ENCODE measurements at regions not wholly inside any gene's neighbourhood (a gene's known extent, or its start where the extent isn't known, plus 50 kb on each side); places are given as distances from the start of the nearest gene placed in this dataset.
"Not testable (repeated sequence)": the region's sequence is repeated elsewhere in the genome, so short reads cannot be mapped to it uniquely, and the experiment has no call there.

GRCh38 chr14:41476526-41476925 is 130.2 kb upstream of the LRFN5 start:
- H3K27me3 Mint-ChIP-seq = no peaks in the 10 kb centered on the region
- ATAC-seq (ENCODE audit: low read depth in 2 of 2) (no peak), DNase-seq (no peak)
- H3K4me3 Mint-ChIP-seq = no peak overlapping the region
- H3K27ac Mint-ChIP-seq = no peak overlapping the region
- peaks cover 0 to 5% (median 0%) of the 10 kb centered on the region in 7 donors for H3K9me3 Mint-ChIP-seq
- no peaks in the 10 kb centered on the region for H3K4me1 Mint-ChIP-seq
- H3K36me3 Mint-ChIP-seq = no peaks in the 10 kb centered on the region

- Mint-ChIP-seq H3K27ac (no peak overlapping the region), H3K4me3 (no peak overlapping the region), H3K27me3 (no peaks in the 10 kb centered on the region), H3K36me3 (no peaks in the 10 kb centered on the region), H3K4me1 (no peaks in the 10 kb centered on the region), H3K9me3 (no peaks in the 10 kb centered on the region)
- ATAC-seq (ENCODE audit: low read depth in 2 of 2) (no peak), DNase-seq (no peak)
Observed at GRCh38 chr14:41461380-41461779, 145.3 kb upstream of the LRFN5 start.

DNA sequence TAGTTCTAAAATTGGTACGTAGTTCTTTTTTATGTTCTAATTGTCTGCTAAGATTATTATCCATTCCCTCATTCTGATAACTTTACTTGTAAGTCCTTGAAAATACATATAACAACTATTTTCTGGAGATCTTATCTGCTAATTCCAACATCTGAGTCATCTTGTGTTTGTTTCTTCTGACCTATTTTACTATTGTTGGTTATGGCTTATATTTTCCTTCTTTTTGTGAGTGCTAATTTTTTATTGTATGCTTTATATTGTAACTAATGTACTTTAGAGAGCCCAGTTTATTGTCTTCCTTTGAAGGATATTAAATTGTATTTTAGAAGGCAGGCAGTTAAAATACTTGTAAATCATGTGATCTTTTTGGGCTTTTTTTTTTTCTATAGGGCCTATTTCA is 149.3 kb upstream of the LRFN5 start:
- ATAC-seq (ENCODE audit: low read depth in 2 of 2) = no peak
- DNase-seq = no peak
- no peak overlapping the region for H3K4me3 Mint-ChIP-seq
- H3K27me3 Mint-ChIP-seq = no peaks in the 10 kb centered on the region
- H3K36me3 Mint-ChIP-seq = no peaks in the 10 kb centered on the region
- H3K9me3 Mint-ChIP-seq = peaks cover 0 to 1% (median 0%) of the 10 kb centered on the region in 7 donors
- no peaks in the 10 kb centered on the region for H3K4me1 Mint-ChIP-seq
- no peak overlapping the region for H3K27ac Mint-ChIP-seq

DNA sequence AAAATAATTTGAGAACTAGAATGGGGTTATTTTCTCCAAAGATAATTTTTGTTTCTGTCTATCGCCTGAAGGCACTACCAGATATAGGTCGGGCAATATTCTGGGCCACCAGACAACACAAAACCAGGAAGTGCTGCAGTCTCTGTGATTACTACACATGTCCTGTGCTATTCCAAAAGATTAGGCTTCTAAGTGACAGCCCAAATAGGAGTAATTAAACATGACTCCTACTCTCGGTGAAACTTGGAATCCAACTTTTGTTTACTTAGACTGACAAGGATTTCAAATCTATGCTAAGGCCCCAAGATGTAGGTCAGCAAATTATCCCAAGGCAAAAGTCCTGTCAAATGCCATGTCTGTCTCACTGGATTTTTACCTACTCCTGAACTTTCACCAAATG is 157.6 kb upstream of the LRFN5 start:
- no peaks in the 10 kb centered on the region for H3K9me3 Mint-ChIP-seq
- no peaks in the 10 kb centered on the region for H3K27me3 Mint-ChIP-seq
- H3K27ac Mint-ChIP-seq = no peak overlapping the region
- no peak overlapping the region for H3K4me3 Mint-ChIP-seq
- no peak for ATAC-seq (ENCODE audit: low read depth in 2 of 2)
- no peak for DNase-seq
- H3K4me1 Mint-ChIP-seq = no peaks in the 10 kb centered on the region
- H3K36me3 Mint-ChIP-seq = no peaks in the 10 kb centered on the region

DNA sequence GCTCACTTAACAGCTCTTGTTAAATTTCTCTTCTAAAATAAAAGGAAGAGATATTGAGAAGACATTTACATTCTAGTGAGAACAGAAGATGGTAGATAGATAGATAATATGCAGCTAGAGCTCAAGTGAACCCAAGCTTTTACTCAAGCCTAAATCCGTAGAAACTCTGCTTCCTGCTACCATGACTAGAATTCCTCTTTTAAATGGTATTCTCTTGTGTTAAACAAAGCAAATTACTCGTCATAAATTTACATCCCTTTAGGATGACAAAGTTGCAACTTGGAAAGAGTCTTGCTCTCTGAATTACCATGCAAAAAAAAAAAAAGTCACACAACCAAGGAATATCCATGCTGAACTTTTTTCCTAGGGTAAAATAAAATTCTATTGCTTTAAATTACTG is 160.7 kb upstream of the LRFN5 start:
- no peak for DNase-seq
- ATAC-seq (ENCODE audit: low read depth in 2 of 2) = no peak
- Mint-ChIP-seq H3K4me3 (no peak overlapping the region), H3K27me3 (no peaks in the 10 kb centered on the region), H3K4me1 (no peaks in the 10 kb centered on the region), H3K9me3 (no peaks in the 10 kb centered on the region), H3K27ac (no peak overlapping the region), H3K36me3 (no peaks in the 10 kb centered on the region)

- ATAC-seq (ENCODE audit: low read depth in 2 of 2) (no peak), DNase-seq (no peak)
- Mint-ChIP-seq H3K4me1 (no peaks in the 10 kb centered on the region), H3K27me3 (no peaks in the 10 kb centered on the region), H3K36me3 (no peaks in the 10 kb centered on the region), H3K4me3 (no peak overlapping the region), H3K27ac (no peak overlapping the region), H3K9me3 (peaks cover 0 to 4% (median 0%) of the 10 kb centered on the region in 7 donors)
Observed at GRCh38 chr14:41423503-41423902, 183.2 kb upstream of the LRFN5 start.

- not testable (repeated sequence) for H3K4me3 Mint-ChIP-seq; H3K4me1 Mint-ChIP-seq; ATAC-seq (ENCODE audit: low read depth in 2 of 2); H3K9me3 Mint-ChIP-seq; DNase-seq; H3K27ac Mint-ChIP-seq; H3K27me3 Mint-ChIP-seq; H3K36me3 Mint-ChIP-seq
Observed at GRCh38 chr14:41421308-41421707, 185.4 kb upstream of the LRFN5 start.

- no peak for ATAC-seq (ENCODE audit: low read depth in 2 of 2)
- no peak for DNase-seq
- Mint-ChIP-seq H3K36me3 (no peaks in the 10 kb centered on the region), H3K9me3 (peaks cover 0 to 4% (median 0%) of the 10 kb centered on the region in 7 donors), H3K27me3 (no peaks in the 10 kb centered on the region), H3K4me1 (no peaks in the 10 kb centered on the region), H3K4me3 (no peak overlapping the region), H3K27ac (no peak overlapping the region)
Observed at GRCh38 chr14:41419709-41420108, 187.0 kb upstream of the LRFN5 start.

DNA sequence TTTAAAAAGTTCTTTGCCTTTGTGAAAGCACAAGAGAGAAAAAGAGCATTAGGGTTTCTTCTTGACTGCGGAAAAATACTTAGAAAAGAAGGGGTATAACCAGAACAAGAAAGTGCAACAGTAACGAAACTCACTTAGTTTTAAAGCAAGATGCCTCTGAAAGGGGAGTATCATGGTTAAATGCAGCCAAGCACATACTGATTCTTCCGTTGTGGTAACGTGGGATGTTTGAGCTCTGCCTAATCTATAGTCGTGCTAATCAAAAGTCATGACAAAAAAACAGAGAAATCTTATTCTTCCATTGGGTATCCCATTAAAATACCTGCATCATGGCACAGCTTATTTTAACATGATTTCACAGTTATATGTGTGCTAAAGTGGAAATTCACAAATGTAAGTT is 187.8 kb upstream of the LRFN5 start:
- peaks cover 0 to 2% (median 0%) of the 10 kb centered on the region in 7 donors for H3K9me3 Mint-ChIP-seq
- no peak overlapping the region for H3K4me3 Mint-ChIP-seq
- no peak for ATAC-seq (ENCODE audit: low read depth in 2 of 2)
- peak overlapping the region in 1 of 6 donors; percentile 15 for H3K27ac Mint-ChIP-seq
- H3K27me3 Mint-ChIP-seq = no peaks in the 10 kb centered on the region
- no peaks in the 10 kb centered on the region for H3K4me1 Mint-ChIP-seq
- H3K36me3 Mint-ChIP-seq = no peaks in the 10 kb centered on the region
- DNase-seq = no peak

GRCh38 chr14:41409806-41410205 is 196.9 kb upstream of the LRFN5 start:
- no peaks in the 10 kb centered on the region for H3K36me3 Mint-ChIP-seq
- H3K27me3 Mint-ChIP-seq = no peaks in the 10 kb centered on the region
- H3K27ac Mint-ChIP-seq = no peak overlapping the region
- DNase-seq (no peak), ATAC-seq (ENCODE audit: low read depth in 2 of 2) (no peak)
- no peak overlapping the region for H3K4me3 Mint-ChIP-seq
- peaks cover 0 to 3% (median 0%) of the 10 kb centered on the region in 7 donors for H3K9me3 Mint-ChIP-seq
- no peaks in the 10 kb centered on the region for H3K4me1 Mint-ChIP-seq

- DNase-seq = no peak
- Mint-ChIP-seq H3K36me3 (no peaks in the 10 kb centered on the region), H3K4me3 (no peak overlapping the region), H3K27me3 (no peaks in the 10 kb centered on the region), H3K9me3 (peaks cover 0 to 3% (median 0%) of the 10 kb centered on the region in 7 donors), H3K27ac (no peak overlapping the region), H3K4me1 (no peaks in the 10 kb centered on the region)
- ATAC-seq (ENCODE audit: low read depth in 2 of 2) = no peak
Observed at GRCh38 chr14:41404126-41404525, 202.6 kb upstream of the LRFN5 start.

DNA sequence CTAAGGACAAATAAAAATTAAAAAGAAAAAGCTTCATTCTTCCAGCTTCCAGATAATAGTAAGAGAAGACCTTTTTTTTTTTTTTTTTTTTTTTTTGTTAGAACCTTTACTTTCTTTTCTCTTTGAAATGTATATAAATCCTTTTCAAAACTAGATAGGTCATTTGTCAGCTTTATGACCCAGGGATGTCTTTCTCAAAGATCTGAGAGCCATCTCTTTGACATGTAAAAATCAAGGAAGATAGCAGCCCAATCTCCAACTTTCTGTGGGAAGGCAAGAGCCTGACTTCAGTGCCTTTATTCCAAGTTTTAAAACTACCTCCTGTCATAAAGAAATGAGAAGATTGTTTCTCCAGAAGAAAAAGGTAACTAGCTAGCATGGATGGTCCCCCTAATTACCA is 203.3 kb upstream of the LRFN5 start:
- no peak for ATAC-seq (ENCODE audit: low read depth in 2 of 2)
- no peaks in the 10 kb centered on the region for H3K27me3 Mint-ChIP-seq
- H3K4me1 Mint-ChIP-seq = no peaks in the 10 kb centered on the region
- H3K9me3 Mint-ChIP-seq = peaks cover 0 to 3% (median 0%) of the 10 kb centered on the region in 7 donors
- no peak overlapping the region for H3K4me3 Mint-ChIP-seq
- no peak for DNase-seq
- H3K36me3 Mint-ChIP-seq = no peaks in the 10 kb centered on the region
- H3K27ac Mint-ChIP-seq = no peak overlapping the region

GRCh38 chr14:41397926-41398325 is 208.8 kb upstream of the LRFN5 start:
- Mint-ChIP-seq H3K4me3 (no peak overlapping the region), H3K4me1 (no peaks in the 10 kb centered on the region), H3K27ac (no peak overlapping the region), H3K36me3 (no peaks in the 10 kb centered on the region), H3K27me3 (no peaks in the 10 kb centered on the region), H3K9me3 (peaks cover 0 to 6% (median 0%) of the 10 kb centered on the region in 7 donors)
- DNase-seq (no peak), ATAC-seq (ENCODE audit: low read depth in 2 of 2) (no peak)

GRCh38 chr14:41393512-41393911 is 213.2 kb upstream of the LRFN5 start:
- no peak for ATAC-seq (ENCODE audit: low read depth in 2 of 2)
- H3K27me3 Mint-ChIP-seq = no peaks in the 10 kb centered on the region
- no peaks in the 10 kb centered on the region for H3K4me1 Mint-ChIP-seq
- H3K4me3 Mint-ChIP-seq = no peak overlapping the region
- H3K9me3 Mint-ChIP-seq = peaks cover 0 to 3% (median 0%) of the 10 kb centered on the region in 7 donors
- H3K27ac Mint-ChIP-seq = no peak overlapping the region
- H3K36me3 Mint-ChIP-seq = no peaks in the 10 kb centered on the region
- no peak for DNase-seq

DNA sequence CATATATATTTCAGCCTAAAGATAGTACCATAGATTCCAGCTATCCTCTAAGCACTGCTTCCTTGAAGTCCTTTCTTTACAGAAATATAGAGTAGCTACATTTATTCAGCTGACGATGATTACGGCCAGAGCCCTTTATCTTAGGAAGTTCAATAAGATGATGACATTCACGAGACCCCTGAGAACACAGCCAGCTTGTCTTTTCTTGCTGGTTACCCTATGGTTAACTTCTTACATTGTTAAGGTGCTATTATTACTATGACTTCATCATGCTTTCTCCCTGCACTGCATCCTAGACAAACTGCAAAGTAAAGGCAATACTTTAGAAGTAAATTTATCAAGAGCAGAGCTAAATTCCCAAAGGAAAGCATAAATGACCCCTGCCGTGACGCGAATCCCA is 214.4 kb upstream of the LRFN5 start:
- peaks cover 0 to 3% (median 0%) of the 10 kb centered on the region in 7 donors for H3K9me3 Mint-ChIP-seq
- ATAC-seq (ENCODE audit: low read depth in 2 of 2) (no peak), DNase-seq (no peak)
- H3K36me3 Mint-ChIP-seq = no peaks in the 10 kb centered on the region
- no peaks in the 10 kb centered on the region for H3K27me3 Mint-ChIP-seq
- H3K27ac Mint-ChIP-seq = no peak overlapping the region
- no peak overlapping the region for H3K4me3 Mint-ChIP-seq
- no peaks in the 10 kb centered on the region for H3K4me1 Mint-ChIP-seq
